T1000 (cell line): ENCODE measurements at regions not wholly inside any gene's neighbourhood (a gene's known extent, or its start where the extent isn't known, plus 50 kb on each side); places are given as distances from the start of the nearest gene placed in this dataset.
"Not testable (repeated sequence)": the region's sequence is repeated elsewhere in the genome, so short reads cannot be mapped to it uniquely, and the experiment has no call there.

Experiments
- DNase-seq: peaks from one replicate; lab custom pipeline; 2025; ENCODE audit warnings: mixed read lengths; lab: John Stamatoyannopoulos, UW

GRCh38 chr4:106869551-106869950, 166.6 kb downstream of the DKK2 start:
- no peak for DNase-seq

DNA sequence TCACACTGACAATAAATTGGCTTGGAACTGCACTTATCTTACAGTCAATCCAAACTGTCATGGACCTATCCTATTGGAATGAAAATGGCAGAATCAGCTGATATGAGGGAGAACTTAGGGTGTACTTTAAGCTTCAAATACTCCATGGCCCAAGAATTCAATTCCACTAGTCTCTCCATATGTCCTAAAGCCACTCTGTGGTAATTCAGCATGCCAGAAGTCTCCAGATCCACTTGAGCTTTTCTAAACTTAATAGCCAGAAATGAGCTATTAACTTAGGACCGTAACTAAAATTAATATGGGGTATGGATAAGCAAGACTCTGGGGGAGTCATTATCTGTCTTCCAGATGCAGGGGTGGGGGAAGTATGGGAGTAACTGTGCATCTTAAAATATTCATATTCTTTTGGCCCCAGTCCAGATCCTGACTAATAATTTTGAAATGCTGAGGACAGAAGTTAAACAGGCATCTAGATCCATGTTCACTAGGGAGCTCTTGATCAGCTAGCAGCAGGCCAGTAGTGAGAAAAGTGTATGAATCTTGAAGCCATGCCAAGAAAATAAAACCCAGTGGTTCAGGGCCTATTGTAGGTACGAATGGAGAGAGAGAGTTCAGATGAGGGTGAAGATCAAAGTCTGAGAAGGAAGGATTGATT, 167.6 kb downstream of the DKK2 start:
- DNase-seq, result no peak

DNA sequence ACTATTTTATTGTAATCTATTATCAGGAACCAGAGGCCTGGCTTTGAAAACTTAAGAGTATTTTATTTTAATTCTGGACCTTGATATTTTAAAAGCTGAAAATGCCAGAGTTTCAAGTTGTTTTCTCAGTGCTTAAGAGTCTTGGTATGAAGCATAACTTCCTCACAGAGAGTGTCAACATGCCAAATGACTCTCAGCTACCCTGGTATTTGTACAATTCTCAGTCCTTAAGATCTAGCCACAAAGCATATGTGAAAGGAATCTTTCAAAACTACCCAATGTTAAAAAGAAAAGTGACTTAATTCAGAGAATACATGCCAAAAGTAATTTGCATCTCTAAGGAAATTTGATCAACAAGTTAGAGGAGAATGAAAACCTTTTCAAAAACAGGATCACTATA, 171.9 kb downstream of the DKK2 start:
- DNase-seq, result no peak

GRCh38 chr4:106854569-106855351, 181.4 kb downstream of the DKK2 start:
- DNase-seq, result no peak

- DNase-seq, result no peak
Observed at GRCh38 chr4:106852426-106852825, 183.7 kb downstream of the DKK2 start.

- no peak for DNase-seq
Observed at GRCh38 chr4:106851726-106852125, 184.4 kb downstream of the DKK2 start.

- no peak for DNase-seq
Observed at GRCh38 chr4:106850691-106851090, 185.4 kb downstream of the DKK2 start.

DNA sequence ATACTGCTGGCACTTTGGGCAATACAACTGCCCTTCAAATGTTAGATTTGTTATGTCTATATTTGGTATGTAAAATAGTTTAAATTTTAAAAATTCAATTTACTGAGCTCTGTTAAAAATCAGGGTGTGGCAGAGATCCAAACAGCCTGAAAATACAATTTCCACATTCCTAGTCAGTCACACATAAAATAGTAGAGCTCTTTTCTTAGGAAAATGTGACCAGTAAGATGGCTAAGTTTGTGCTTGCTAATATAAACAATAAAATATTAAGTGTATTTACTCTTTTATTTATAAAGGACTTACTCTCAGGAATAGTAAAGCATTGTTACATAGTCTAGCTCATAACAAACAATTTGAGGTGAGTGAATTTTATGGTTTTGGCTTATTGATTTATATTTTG, 200.2 kb downstream of the DKK2 start:
- no peak for DNase-seq

DNA sequence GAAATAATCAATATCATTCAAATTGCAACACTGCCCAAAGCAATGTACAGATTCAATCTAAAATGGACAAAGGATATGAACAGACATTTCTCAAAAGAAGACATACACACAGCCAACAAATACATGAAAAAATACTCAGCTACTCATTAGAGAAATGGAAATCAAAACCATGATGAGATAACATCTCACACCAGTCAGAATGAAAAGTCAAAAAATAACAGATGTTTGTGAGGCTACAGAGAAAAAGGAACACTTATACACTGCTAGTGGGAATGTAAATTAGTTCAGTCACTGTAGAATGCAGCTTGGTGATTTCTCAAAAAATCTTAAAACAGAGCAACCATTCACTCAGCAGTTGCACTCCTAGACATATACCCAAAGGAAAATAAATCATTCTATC, 205.2 kb downstream of the DKK2 start:
- no peak for DNase-seq

DNA sequence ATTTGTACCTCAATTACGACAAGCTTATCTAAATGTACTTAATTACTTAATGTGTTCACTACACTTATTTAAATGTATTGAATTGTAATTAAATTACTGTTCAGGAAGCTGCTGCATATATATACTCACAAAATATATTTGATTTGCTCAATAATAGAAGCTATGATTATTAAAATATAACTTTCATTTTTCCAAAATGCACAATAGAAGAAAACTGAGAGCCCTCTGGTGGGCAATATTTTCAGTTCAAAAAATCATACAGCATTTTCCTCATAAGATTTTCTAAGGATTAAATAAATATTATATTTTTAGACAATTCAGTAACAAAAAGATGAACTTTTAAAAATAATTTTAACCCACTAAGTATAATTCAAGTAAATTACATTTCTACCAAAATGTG, 217.3 kb downstream of the DKK2 start:
- no peak for DNase-seq

- DNase-seq, result no peak
Observed at GRCh38 chr4:106816496-106816895, 219.6 kb downstream of the DKK2 start.

GRCh38 chr4:106810122-106810521, 226.0 kb downstream of the DKK2 start:
- DNase-seq, result no peak

GRCh38 chr4:106809076-106809475, 227.0 kb downstream of the DKK2 start:
- no peak for DNase-seq

GRCh38 chr4:106806158-106806797, 229.8 kb downstream of the DKK2 start:
- DNase-seq, result no peak

- DNase-seq, result no peak
Observed at GRCh38 chr4:106803083-106803482, 233.0 kb downstream of the DKK2 start.

DNA sequence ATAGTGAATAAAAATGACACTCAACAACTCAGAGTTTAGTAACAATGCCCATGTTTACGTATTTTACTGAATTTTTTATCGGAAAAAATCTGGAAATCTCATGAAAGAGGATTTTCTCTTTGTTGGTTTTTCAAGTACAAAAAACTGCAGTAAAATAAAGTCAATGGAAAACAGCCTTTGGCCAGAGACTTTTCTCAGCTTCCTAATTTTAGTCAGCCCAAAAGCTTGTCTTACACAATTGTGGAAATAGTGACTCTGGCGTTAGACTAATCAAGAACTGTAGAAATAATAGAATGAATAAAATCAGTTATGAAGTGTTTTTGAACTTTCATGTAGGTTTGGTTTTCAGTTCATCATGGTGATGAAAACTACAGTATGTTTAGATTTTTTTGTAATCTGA, 234.7 kb downstream of the DKK2 start:
- no peak for DNase-seq

- DNase-seq, result no peak
Observed at GRCh38 chr4:106796876-106797275, 239.2 kb downstream of the DKK2 start.

GRCh38 chr4:106795326-106795725, 240.8 kb downstream of the DKK2 start:
- no peak for DNase-seq

GRCh38 chr4:106793933-106794332, 242.2 kb downstream of the DKK2 start:
- no peak for DNase-seq

DNA sequence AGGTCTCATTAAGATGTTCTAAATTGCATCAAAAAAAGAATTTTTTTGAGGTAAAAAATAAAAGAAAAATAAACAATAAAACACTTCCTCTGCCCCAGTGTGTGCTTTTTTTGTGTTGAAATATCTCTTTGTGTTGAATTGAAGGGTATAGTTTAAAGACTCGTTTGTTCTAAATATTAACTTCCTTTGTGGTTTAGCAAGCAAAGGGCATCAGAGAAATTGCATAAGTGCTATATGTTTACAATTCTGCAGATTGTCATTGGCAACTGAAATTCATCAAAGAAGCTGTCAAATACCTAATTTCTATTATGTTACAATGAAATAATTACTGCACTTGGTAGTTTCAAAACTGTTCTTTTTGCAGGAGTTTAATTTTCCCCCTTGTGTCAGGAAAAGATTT, 260.5 kb downstream of the DKK2 start:
- DNase-seq, result no peak

DNA sequence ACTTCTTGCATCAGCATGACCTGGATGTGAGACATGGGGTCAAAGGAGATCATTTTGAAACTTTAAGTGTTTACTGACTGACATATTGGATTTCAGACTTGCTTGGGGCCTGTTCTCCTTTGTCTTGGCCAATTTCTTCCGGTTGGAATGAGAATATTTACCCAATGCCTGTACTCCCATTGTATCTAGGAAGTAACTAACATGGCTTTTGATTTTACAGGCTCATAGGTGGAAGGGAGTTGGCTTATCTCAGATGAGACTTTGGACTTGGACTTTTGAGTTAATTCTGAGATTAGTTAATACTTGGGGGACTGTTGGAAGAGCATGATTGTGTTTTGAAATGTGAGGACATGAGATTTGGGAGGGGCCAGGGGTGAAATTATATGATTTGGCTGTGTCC, 262.1 kb downstream of the DKK2 start:
- DNase-seq, result not testable (repeated sequence)

GRCh38 chr4:106773076-106773905, 262.8 kb downstream of the DKK2 start:
- no peak for DNase-seq
